Liver (tissue), 3 donors: ENCODE measurements at regions not wholly inside any gene's neighbourhood (a gene's known extent, or its start where the extent isn't known, plus 50 kb on each side); places are given as distances from the start of the nearest gene placed in this dataset.

Experiments used
- GABPA ChIP-seq, 2 donors: IDR thresholded peaks in 1 of 2; conservative IDR thresholded peaks in 1 of 2; 2 replicates each; pipeline ENCODE4 v1.6.1; 2016; ENCODE audit warnings: antibody characterized with exemption in 2 of 2, mild to moderate bottlenecking in 1 of 2, moderate library complexity in 1 of 2
- JUND ChIP-seq, 2 donors: IDR thresholded peaks; 2 replicates each; pipeline ENCODE4 v1.6.1; 2016; ENCODE audit warnings: antibody characterized with exemption in 2 of 2
- RAD21 ChIP-seq, 2 donors: IDR thresholded peaks; 2 replicates each; pipeline ENCODE4 v1.6.1; 2016; ENCODE audit warnings: antibody characterized with exemption in 2 of 2, mild to moderate bottlenecking in 2 of 2
- TF ChIP-seq, protein P1 (sequence below): fragments of 150-350 bp; IDR thresholded peaks from 2 replicates; pipeline ENCODE4 v1.5.1; 2017; ENCODE audit warnings: improper control_type of control experiment, low read depth, low read length; ENCODE audit not compliant: missing input control
- donor health status: healthy.
- donor health status: healthy.

DNA sequence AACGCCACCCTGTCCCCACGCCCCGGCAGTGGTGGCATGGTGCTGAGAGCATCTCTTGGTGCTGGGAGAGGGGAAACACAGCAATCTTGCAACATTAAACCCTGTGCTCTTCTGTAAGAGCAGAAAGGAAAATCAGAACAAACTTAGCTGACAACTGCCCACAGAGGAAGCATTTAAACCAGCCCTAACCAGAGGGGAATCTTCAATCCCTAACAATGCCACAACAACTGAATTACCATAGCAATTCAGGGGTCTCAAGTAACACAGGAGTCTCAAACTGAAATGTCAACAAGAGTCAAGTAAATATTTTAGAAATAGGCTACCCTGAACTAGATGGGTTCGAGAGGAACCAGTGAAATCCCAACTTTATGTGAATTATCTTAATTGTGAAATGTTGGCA is 1983.6 kb downstream of the NCAM2 start:
- TF ChIP-seq GABPA (IDR thresholded peaks at IDR 0.05 in 1 of 2, conservative IDR thresholded peaks at IDR 0.05 in 1 of 2) (no peak), JUND (IDR thresholded peaks at IDR 0.05) (no peak), RAD21 (IDR thresholded peaks at IDR 0.05) (no peak)
- TF ChIP-seq, protein P1, sequence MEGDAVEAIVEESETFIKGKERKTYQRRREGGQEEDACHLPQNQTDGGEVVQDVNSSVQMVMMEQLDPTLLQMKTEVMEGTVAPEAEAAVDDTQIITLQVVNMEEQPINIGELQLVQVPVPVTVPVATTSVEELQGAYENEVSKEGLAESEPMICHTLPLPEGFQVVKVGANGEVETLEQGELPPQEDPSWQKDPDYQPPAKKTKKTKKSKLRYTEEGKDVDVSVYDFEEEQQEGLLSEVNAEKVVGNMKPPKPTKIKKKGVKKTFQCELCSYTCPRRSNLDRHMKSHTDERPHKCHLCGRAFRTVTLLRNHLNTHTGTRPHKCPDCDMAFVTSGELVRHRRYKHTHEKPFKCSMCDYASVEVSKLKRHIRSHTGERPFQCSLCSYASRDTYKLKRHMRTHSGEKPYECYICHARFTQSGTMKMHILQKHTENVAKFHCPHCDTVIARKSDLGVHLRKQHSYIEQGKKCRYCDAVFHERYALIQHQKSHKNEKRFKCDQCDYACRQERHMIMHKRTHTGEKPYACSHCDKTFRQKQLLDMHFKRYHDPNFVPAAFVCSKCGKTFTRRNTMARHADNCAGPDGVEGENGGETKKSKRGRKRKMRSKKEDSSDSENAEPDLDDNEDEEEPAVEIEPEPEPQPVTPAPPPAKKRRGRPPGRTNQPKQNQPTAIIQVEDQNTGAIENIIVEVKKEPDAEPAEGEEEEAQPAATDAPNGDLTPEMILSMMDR = no peak
